SK-N-SH treated with all-trans-retinoic acid at 6 μM for 48 hours (cell line): ENCODE measurements at regions not wholly inside any gene's neighbourhood (a gene's known extent, or its start where the extent isn't known, plus 50 kb on each side); places are given as distances from the start of the nearest gene placed in this dataset.

Source experiments
- ATAC-seq: fragments of 200-7000 bp; cut with Tn5 transposase; 3 replicates; pipeline ENCODE4 v1.9.1; 2020; ENCODE audit warnings: mild to moderate bottlenecking, moderate library complexity
- ARNTL ChIP-seq: fragments of 450-650 bp; formaldehyde crosslinking; IDR thresholded peaks from 2 replicates; pipeline ENCODE4 v1.5.0; 2020; ENCODE audit warnings: low read depth, mild to moderate bottlenecking, moderate library complexity, borderline replicate concordance
- BACH2 ChIP-seq: fragments of 250-450 bp; sonication (Bioruptor Pico); IDR thresholded peaks from 2 replicates; pipeline ENCODE4 v1.9.0; 2021; ENCODE audit warnings: mild to moderate bottlenecking, borderline replicate concordance
- CSDC2 ChIP-seq: fragments of 250-450 bp; sonication (Bioruptor Pico); IDR thresholded peaks from 2 replicates; pipeline ENCODE4 v1.5.0; 2020; ENCODE audit warnings: mild to moderate bottlenecking, moderate library complexity
- ESRRG ChIP-seq: fragments of 250-450 bp; sonication (Bioruptor Pico); IDR thresholded peaks from 2 replicates; pipeline ENCODE4 v1.6.1; 2021; ENCODE audit warnings: mild to moderate bottlenecking
- GLIS3 ChIP-seq: fragments of 250-450 bp; sonication (Bioruptor Pico); IDR thresholded peaks from 2 replicates; pipeline ENCODE4 v1.5.0; 2020; ENCODE audit warnings: mild to moderate bottlenecking, moderate library complexity
- ISL1 ChIP-seq: fragments of 250-450 bp; sonication (Bioruptor Pico); IDR thresholded peaks from 2 replicates; pipeline ENCODE4 v2.1.2; 2022; ENCODE audit warnings: mild to moderate bottlenecking, moderate library complexity
- PPARA ChIP-seq: fragments of 250-450 bp; sonication (Bioruptor Pico); IDR thresholded peaks from 2 replicates; pipeline ENCODE4 v1.5.0; 2020; ENCODE audit warnings: mild to moderate bottlenecking, borderline replicate concordance
- TOX ChIP-seq: fragments of 250-450 bp; sonication (Bioruptor Pico); IDR thresholded peaks from 2 replicates; pipeline ENCODE4 v1.8.0; 2021; ENCODE audit warnings: mild to moderate bottlenecking, moderate library complexity, borderline replicate concordance
- TSHZ2 ChIP-seq: fragments of 250-450 bp; sonication (Bioruptor Pico); IDR thresholded peaks from 2 replicates; pipeline ENCODE4 v1.5.0; 2020; ENCODE audit warnings: mild to moderate bottlenecking, moderate library complexity
- ZC3H10 ChIP-seq: fragments of 250-450 bp; sonication (Bioruptor Pico); IDR thresholded peaks from 2 replicates; pipeline ENCODE4 v1.5.1; 2021; ENCODE audit warnings: mild to moderate bottlenecking, moderate library complexity
- ZFP3 ChIP-seq: fragments of 250-450 bp; sonication (Bioruptor Pico); IDR thresholded peaks from 2 replicates; pipeline ENCODE4 v1.5.0; 2020; ENCODE audit warnings: mild to moderate bottlenecking, moderate library complexity
- ZFP30 ChIP-seq: fragments of 450-650 bp; formaldehyde crosslinking; IDR thresholded peaks from 2 replicates; pipeline ENCODE4 v1.5.0; 2022; ENCODE audit warnings: mild to moderate bottlenecking, moderate library complexity
- ZNF565 ChIP-seq: fragments of 450-650 bp; formaldehyde crosslinking; conservative IDR thresholded peaks from 2 replicates; pipeline ENCODE4 v1.5.0; 2020; ENCODE audit warnings: low read depth, mild to moderate bottlenecking, moderate library complexity
- ZNF70 ChIP-seq: fragments of 450-650 bp; formaldehyde crosslinking; IDR thresholded peaks from 2 replicates; pipeline ENCODE4 v1.5.0; 2020; ENCODE audit warnings: mild to moderate bottlenecking, moderate library complexity
- ZNF8 ChIP-seq: fragments of 450-650 bp; formaldehyde crosslinking; IDR thresholded peaks from 2 replicates; pipeline ENCODE4 v1.5.0; 2020; ENCODE audit warnings: mild to moderate bottlenecking, moderate library complexity
- TF ChIP-seq, protein P1 (sequence below): fragments of 250-450 bp; sonication (Bioruptor Pico); IDR thresholded peaks from 2 replicates; pipeline ENCODE4 v1.5.1; 2020; ENCODE audit warnings: low read depth, mild to moderate bottlenecking, moderate library complexity
- TF ChIP-seq, protein P2 (sequence below): fragments of 250-450 bp; sonication (Bioruptor Pico); IDR thresholded peaks from 2 replicates; pipeline ENCODE4 v1.5.1; 2021; ENCODE audit warnings: mild to moderate bottlenecking, moderate library complexity
- TF ChIP-seq, protein P3 (sequence below): fragments of 250-450 bp; sonication (Bioruptor Pico); IDR thresholded peaks from 2 replicates; pipeline ENCODE4 v1.8.0; 2021; ENCODE audit warnings: low read depth, mild to moderate bottlenecking, moderate library complexity, borderline replicate concordance

- no peak for TF ChIP-seq ZC3H10 (CRISPR knock-in tag)
- TF ChIP-seq ISL1: peak; percentile 17; the same call in 1 of the 2 replicates
- ATAC-seq: peak; percentile 82
Measured at GRCh38 chr4:128347930-128348660, 60.5 kb upstream of the PGRMC2 start.

GRCh38 chr4:128347175-128347868, 59.7 kb upstream of the PGRMC2 start:
- ATAC-seq: peak; percentile 61

GRCh38 chr4:128346054-128346716, 58.6 kb upstream of the PGRMC2 start:
- no peak; the same call in 2 of the 3 replicates for ATAC-seq
- TF ChIP-seq TSHZ2 (CRISPR knock-in tag) (no peak), ARNTL (CRISPR knock-in tag) (no peak), ISL1 (peak; percentile 92), TOX (CRISPR knock-in tag) (no peak)

More at GRCh38 chr4:128347175-128347868, 59.7 kb upstream of the PGRMC2 start:
- no peak for TF ChIP-seq BACH2 (CRISPR knock-in tag)
- TF ChIP-seq, protein P1, sequence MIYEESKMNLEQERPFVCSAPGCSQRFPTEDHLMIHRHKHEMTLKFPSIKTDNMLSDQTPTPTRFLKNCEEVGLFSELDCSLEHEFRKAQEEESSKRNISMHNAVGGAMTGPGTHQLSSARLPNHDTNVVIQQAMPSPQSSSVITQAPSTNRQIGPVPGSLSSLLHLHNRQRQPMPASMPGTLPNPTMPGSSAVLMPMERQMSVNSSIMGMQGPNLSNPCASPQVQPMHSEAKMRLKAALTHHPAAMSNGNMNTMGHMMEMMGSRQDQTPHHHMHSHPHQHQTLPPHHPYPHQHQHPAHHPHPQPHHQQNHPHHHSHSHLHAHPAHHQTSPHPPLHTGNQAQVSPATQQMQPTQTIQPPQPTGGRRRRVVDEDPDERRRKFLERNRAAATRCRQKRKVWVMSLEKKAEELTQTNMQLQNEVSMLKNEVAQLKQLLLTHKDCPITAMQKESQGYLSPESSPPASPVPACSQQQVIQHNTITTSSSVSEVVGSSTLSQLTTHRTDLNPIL (CRISPR knock-in tag): no peak
- no peak for TF ChIP-seq TOX (CRISPR knock-in tag)
- no peak for TF ChIP-seq GLIS3 (CRISPR knock-in tag)
- TF ChIP-seq ZFP3 (CRISPR knock-in tag): no peak
- TF ChIP-seq ZNF8 (CRISPR knock-in tag): no peak

DNA sequence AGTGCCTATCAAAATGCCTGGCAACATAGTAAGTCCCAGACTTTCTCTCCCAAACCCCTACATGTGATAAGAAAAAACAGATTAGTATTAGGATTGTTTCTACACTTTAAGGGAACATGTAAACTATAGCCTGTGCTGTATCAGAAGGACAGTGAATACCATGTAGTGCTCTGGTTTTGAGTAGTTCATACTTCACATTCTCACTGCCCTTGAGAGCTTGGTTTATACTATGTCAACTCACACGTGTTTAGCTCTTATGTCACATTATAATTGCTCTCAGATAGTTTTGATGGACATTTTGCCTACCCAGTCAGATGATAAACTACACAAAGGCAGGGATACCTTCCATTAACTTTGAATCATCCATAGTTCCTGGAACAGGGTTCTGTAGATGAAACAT, 58.0 kb upstream of the PGRMC2 start:
- TF ChIP-seq PPARA (CRISPR knock-in tag) (no peak), TOX (CRISPR knock-in tag) (no peak), ESRRG (CRISPR knock-in tag) (no peak), ZC3H10 (CRISPR knock-in tag) (no peak), GLIS3 (CRISPR knock-in tag) (no peak), ZNF70 (no peak), CSDC2 (CRISPR knock-in tag) (no peak)
- TF ChIP-seq, protein P1 (CRISPR knock-in tag): no peak
- TF ChIP-seq, protein P2, sequence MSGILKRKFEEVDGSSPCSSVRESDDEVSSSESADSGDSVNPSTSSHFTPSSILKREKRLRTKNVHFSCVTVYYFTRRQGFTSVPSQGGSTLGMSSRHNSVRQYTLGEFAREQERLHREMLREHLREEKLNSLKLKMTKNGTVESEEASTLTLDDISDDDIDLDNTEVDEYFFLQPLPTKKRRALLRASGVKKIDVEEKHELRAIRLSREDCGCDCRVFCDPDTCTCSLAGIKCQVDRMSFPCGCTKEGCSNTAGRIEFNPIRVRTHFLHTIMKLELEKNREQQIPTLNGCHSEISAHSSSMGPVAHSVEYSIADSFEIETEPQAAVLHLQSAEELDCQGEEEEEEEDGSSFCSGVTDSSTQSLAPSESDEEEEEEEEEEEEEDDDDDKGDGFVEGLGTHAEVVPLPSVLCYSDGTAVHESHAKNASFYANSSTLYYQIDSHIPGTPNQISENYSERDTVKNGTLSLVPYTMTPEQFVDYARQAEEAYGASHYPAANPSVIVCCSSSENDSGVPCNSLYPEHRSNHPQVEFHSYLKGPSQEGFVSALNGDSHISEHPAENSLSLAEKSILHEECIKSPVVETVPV (CRISPR knock-in tag): no peak
- ATAC-seq: no peak

DNA sequence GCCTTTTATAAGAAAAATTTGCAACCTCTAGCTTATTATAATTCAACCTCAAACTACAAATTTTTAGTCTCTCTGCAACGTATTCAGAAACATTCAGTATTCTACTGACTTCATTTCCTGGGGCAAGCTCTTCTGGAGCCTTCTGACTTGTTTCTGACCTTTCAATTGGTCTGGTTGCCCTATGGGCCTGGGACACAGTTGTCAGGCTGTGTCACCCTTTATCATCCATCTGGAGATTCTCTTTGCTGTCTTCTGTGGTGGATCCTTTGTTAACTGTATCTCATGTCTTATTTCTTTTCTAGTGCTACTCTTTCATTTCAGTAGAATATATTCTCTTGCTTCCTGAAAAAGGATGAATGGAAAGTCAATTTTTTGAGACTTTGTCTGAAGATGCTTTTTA, 55.1 kb upstream of the PGRMC2 start:
- ATAC-seq: no peak
- TF ChIP-seq, protein P3, sequence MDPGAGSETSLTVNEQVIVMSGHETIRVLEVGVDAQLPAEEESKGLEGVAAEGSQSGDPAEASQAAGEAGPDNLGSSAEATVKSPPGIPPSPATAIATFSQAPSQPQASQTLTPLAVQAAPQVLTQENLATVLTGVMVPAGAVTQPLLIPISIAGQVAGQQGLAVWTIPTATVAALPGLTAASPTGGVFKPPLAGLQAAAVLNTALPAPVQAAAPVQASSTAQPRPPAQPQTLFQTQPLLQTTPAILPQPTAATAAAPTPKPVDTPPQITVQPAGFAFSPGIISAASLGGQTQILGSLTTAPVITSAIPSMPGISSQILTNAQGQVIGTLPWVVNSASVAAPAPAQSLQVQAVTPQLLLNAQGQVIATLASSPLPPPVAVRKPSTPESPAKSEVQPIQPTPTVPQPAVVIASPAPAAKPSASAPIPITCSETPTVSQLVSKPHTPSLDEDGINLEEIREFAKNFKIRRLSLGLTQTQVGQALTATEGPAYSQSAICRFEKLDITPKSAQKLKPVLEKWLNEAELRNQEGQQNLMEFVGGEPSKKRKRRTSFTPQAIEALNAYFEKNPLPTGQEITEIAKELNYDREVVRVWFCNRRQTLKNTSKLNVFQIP (CRISPR knock-in tag): no peak
- TF ChIP-seq, protein P2 (CRISPR knock-in tag): no peak
- no peak for TF ChIP-seq ZFP30
- no peak for TF ChIP-seq ZNF565
- TF ChIP-seq PPARA (CRISPR knock-in tag): no peak
- TF ChIP-seq TSHZ2 (CRISPR knock-in tag): no peak
